Stomach (tissue), 8 donors: ENCODE measurements at regions not wholly inside any gene's neighbourhood (a gene's known extent, or its start where the extent isn't known, plus 50 kb on each side); places are given as distances from the start of the nearest gene placed in this dataset.
A peak's percentile ranks its signal among the peaks of the same experiment; 100 is the strongest.

Source experiments
- DNase-seq, 2 donors: peaks; one replicate each; pipeline versions ENCODE4 v3.0.0 to v3.0.0-alpha.2; 2013 to 2019
- H3K27ac ChIP-seq, 5 donors: fragments of 200-600 bp in 4 of 5; sonication (generic) in 4 of 5; one replicate each; pipeline ENCODE4 v1.5.1; 2013 to 2019; ENCODE audit warnings: mild to moderate bottlenecking in 1 of 5, moderate library complexity in 1 of 5
- H3K27me3 ChIP-seq, 3 donors: fragments of 200-600 bp; sonication (generic); one replicate each; pipeline ENCODE4 v1.5.1; 2017 to 2019; ENCODE audit warnings: mixed run types in 1 of 3
- H3K36me3 ChIP-seq, 4 donors: fragments of 200-600 bp; sonication (generic); 1 replicate in 3 of 4; 2 replicates in 1 of 4; pipeline ENCODE4 v1.5.1; 2016 to 2019
- H3K4me1 ChIP-seq, 4 donors: fragments of 200-600 bp; sonication (generic); one replicate each; pipeline ENCODE4 v1.5.1; 2016 to 2019
- H3K4me3 ChIP-seq, 4 donors: fragments of 200-600 bp; sonication (generic) in 3 of 4; one replicate each; pipeline ENCODE4 v1.5.1; 2016 to 2019; ENCODE audit warnings: mild to moderate bottlenecking in 1 of 4
- H3K9me3 ChIP-seq, 4 donors: fragments of 200-600 bp; sonication (generic); one replicate each; pipeline ENCODE4 v1.5.1; 2016 to 2019
- CTCF ChIP-seq, 7 experiments: fragments of 450-650 bp in 4 of 7; fragments of 200-600 bp in 3 of 7; sonication (generic) in 3 of 7; IDR thresholded peaks; one replicate each; pipeline ENCODE4 v1.5.1; 2016 to 2019; ENCODE audit warnings: antibody characterized with exemption in 7 of 7, control low read depth in 2 of 7, mild to moderate bottlenecking in 1 of 7
- EP300 ChIP-seq: sonication (generic); formaldehyde crosslinking; IDR thresholded peaks from one replicate; pipeline ENCODE4 v1.6.1; 2017; ENCODE audit warnings: antibody characterized with exemption
- POLR2A ChIP-seq, 4 donors: fragments of 450-650 bp; IDR thresholded peaks; one replicate each; pipeline ENCODE4 v1.6.1; 2016; ENCODE audit warnings: antibody characterized with exemption in 4 of 4, control low read depth in 2 of 4, mild to moderate bottlenecking in 1 of 4, moderate library complexity in 1 of 4
- POLR2AphosphoS5 ChIP-seq, 3 donors: sonication (generic); formaldehyde crosslinking; IDR thresholded peaks; one replicate each; pipeline ENCODE4 v1.6.1; 2016; ENCODE audit warnings: antibody characterized with exemption in 3 of 3
- WGBS, 5 donors: extraction: QIAGEN DNeasy Blood & Tissue Kit in 3 of 5; methylation state at CpG; one replicate each; pipeline versions ENCODE4 v1.1.5 to v1.1.7; 2013 to 2018; 5-methylcytosine and 5-hydroxymethylcytosine counted together
- intact Hi-C: fragments of 100-400 bp; cut with DNase I; formaldehyde crosslinking; loops from one replicate; pipeline ENCODE4 v1.15.1; 2023; ENCODE audit warnings: low total_unique reads
- donor health status: healthy with polysubstance abuse.
- donor health status: Bipolar disorder and iron deficiency.
- donor health status: healthy.

- H3K27ac ChIP-seq = no peak overlapping the region
- TF ChIP-seq POLR2AphosphoS5 (IDR thresholded peaks at IDR 0.05) = no peak
- no peak for TF ChIP-seq EP300
- TF ChIP-seq CTCF (IDR thresholded peaks at IDR 0.05) = no peak
- TF ChIP-seq POLR2A (IDR thresholded peaks at IDR 0.05) = no peak
- DNase-seq = no peak
- WGBS, 5 donors = 42 to 56% (median 44%) methylated on average over 14 of the region's 14 CpGs
- no peak overlapping the region for H3K4me3 ChIP-seq
- intact Hi-C loops = no loop called here
- H3K9me3 ChIP-seq = no peaks in the 10 kb centered on the region
- peaks cover 0 to 11% (median 3%) of the 10 kb centered on the region in 4 donors for H3K4me1 ChIP-seq
- peaks cover 21 to 94% (median 71%) of the 10 kb centered on the region in 3 donors for H3K27me3 ChIP-seq
- no peaks in the 10 kb centered on the region for H3K36me3 ChIP-seq
These were observed 68.6 kb upstream of the GALNT9 start for GRCh38 chr12:132397934-132398385.

GRCh38 chr12:132397152-132397933 lies 68.0 kb upstream of the GALNT9 start:
- intact Hi-C loops = no loop called here
- WGBS, 5 donors = 16 to 36% (median 27%) methylated on average over 37 to 39 of the region's 39 CpGs
- Histone ChIP-seq H3K27me3 (peaks cover 21 to 94% (median 71%) of the 10 kb centered on the region in 3 donors), H3K4me1 (peaks cover 0 to 11% (median 3%) of the 10 kb centered on the region in 4 donors), H3K27ac (no peak overlapping the region), H3K9me3 (no peaks in the 10 kb centered on the region), H3K36me3 (no peaks in the 10 kb centered on the region), H3K4me3 (no peak overlapping the region)
- peak in 1 of 2 donors; percentile 48 for DNase-seq
- no peak for TF ChIP-seq CTCF (IDR thresholded peaks at IDR 0.05)
- TF ChIP-seq EP300 = no peak
- TF ChIP-seq POLR2AphosphoS5 (IDR thresholded peaks at IDR 0.05) = no peak
- no peak for TF ChIP-seq POLR2A (IDR thresholded peaks at IDR 0.05)

DNA sequence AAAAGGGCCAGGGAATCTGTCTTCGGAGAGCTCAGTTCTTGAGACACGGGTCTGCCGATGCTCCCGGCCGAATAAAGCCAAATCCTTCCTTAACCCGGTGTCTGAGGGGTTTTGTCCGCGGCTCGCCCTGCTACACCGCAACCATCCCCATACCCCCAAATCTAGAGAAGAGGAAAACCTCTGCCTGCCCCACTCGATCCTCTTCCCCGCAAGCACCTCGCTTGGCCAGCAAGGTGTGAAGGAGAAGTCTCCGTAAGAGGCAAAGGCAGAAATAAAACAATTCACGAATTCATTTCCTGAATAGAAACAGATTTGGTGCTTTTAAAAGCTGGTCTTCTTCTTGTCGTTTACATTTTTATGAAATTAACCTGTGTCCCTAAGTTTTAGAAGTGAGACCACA lies 67.3 kb upstream of the GALNT9 start:
- H3K27me3 ChIP-seq = peaks cover 21 to 91% (median 69%) of the 10 kb centered on the region in 3 donors
- no peak overlapping the region for H3K4me3 ChIP-seq
- H3K36me3 ChIP-seq = no peaks in the 10 kb centered on the region
- H3K9me3 ChIP-seq = no peaks in the 10 kb centered on the region
- intact Hi-C loops = no loop called here
- H3K4me1 ChIP-seq = peaks cover 0 to 11% (median 3%) of the 10 kb centered on the region in 4 donors
- TF ChIP-seq POLR2AphosphoS5 (IDR thresholded peaks at IDR 0.05) (no peak), CTCF (IDR thresholded peaks at IDR 0.05) (no peak), EP300 (no peak), POLR2A (IDR thresholded peaks at IDR 0.05) (no peak)
- no peak for DNase-seq
- 65 to 80% (median 73%) methylated on average over 15 to 16 of the region's 16 CpGs for WGBS, 5 donors
- no peak overlapping the region for H3K27ac ChIP-seq

DNA sequence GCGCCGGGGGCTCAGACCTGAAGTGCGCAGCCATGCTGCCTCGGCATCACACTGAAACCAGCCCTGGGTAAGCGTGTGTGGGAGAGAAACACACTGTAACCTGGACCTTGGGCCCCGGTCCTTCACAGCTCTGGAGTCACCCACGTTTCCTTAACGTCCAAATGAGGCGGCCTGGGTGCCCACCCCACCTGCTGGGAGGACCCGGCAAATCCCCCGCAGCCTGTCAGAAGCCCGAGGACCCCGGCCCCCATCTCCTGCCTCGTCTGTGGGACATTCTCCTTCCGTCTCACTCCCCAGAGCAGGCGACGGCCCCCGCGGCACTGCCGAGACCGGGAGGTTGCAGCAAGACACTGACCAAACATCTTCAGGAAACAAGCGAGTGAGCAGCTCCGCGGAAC lies 66.5 kb upstream of the GALNT9 start:
- 73 to 83% (median 77%) methylated on average over 23 to 24 of the region's 24 CpGs for WGBS, 5 donors
- TF ChIP-seq EP300 (no peak), CTCF (IDR thresholded peaks at IDR 0.05) (no peak), POLR2AphosphoS5 (IDR thresholded peaks at IDR 0.05) (no peak), POLR2A (IDR thresholded peaks at IDR 0.05) (no peak)
- peaks cover 21 to 91% (median 67%) of the 10 kb centered on the region in 3 donors for H3K27me3 ChIP-seq
- no peaks in the 10 kb centered on the region for H3K9me3 ChIP-seq
- no peak overlapping the region for H3K27ac ChIP-seq
- peaks cover 0 to 11% (median 3%) of the 10 kb centered on the region in 4 donors for H3K4me1 ChIP-seq
- no peak overlapping the region for H3K4me3 ChIP-seq
- intact Hi-C loops = no loop called here
- no peak for DNase-seq
- no peaks in the 10 kb centered on the region for H3K36me3 ChIP-seq
